SK-N-SH (cell line): ENCODE measurements at regions not wholly inside any gene's neighbourhood (a gene's known extent, or its start where the extent isn't known, plus 50 kb on each side); places are given as distances from the start of the nearest gene placed in this dataset.

Source experiments
- CTCF ChIA-PET: fragments of 300-600, 350-600 bp; formaldehyde crosslinking; extraction: SDS; loops from one replicate; lab custom pipeline; 2021; lab: Yijun Ruan, JAX
- POLR2A ChIA-PET: fragments of 350-600 bp; sonication (Branson Sonifier 250); formaldehyde crosslinking; extraction: SDS; loops from one replicate; lab custom pipeline; 2020; ENCODE audit warnings: antibody characterized with exemption, inconsistent platforms; lab: Yijun Ruan, JAX
- DNase-seq: peaks from one replicate; pipeline ENCODE4 v3.0.0; 2012
- H2AFZ ChIP-seq: fragments of 200-600 bp; sonication (generic); 2 replicates; pipeline ENCODE4 v1.8.1; 2016; ENCODE audit warnings: antibody characterized with exemption, mild to moderate bottlenecking, low read depth
- H3F3A ChIP-seq: fragments of 200-600 bp; sonication (generic); replicated peaks from 2 replicates; pipeline ENCODE3; 2016; ENCODE audit warnings: antibody characterized with exemption, mild to moderate bottlenecking; ENCODE audit not compliant: insufficient read depth
- H3K27ac ChIP-seq, 2 experiments: fragments of 200-500 bp in 1 of 2; fragments of 200-600 bp in 1 of 2; sonication (Bioruptor generic) in 1 of 2; sonication (generic), shearing (Covaris generic) in 1 of 2; 2 replicates each; pipeline versions ENCODE4 v1.5.1 to v1.6.1; 2014 to 2016; ENCODE audit warnings: low read depth in 2 of 2, inconsistent platforms in 1 of 2, low read length in 1 of 2, mild to moderate bottlenecking in 1 of 2, mixed read lengths in 1 of 2
- H3K27me3 ChIP-seq: fragments of 200-600 bp; sonication (generic), shearing (Covaris generic); 2 replicates; pipeline ENCODE4 v1.6.1; 2016; ENCODE audit warnings: mixed run types; ENCODE audit not compliant: insufficient read depth
- H3K36me3 ChIP-seq, 2 experiments: fragments of 200-500 bp in 1 of 2; fragments of 200-600 bp in 1 of 2; sonication (Bioruptor generic) in 1 of 2; sonication (generic) in 1 of 2; replicated peaks in 1 of 2; 2 replicates each; pipeline versions ENCODE3 to v1.5.1; 2014 to 2016; ENCODE audit warnings: low read length in 1 of 2, mild to moderate bottlenecking in 1 of 2; ENCODE audit not compliant: insufficient read depth in 2 of 2, control insufficient read depth in 1 of 2
- H3K4me1 ChIP-seq, 2 experiments: fragments of 200-500 bp in 1 of 2; fragments of 200-600 bp in 1 of 2; sonication (Bioruptor generic) in 1 of 2; sonication (generic), shearing (Covaris generic) in 1 of 2; 2 replicates each; pipeline versions ENCODE4 v1.5.1 to v1.6.1; 2014 to 2016; ENCODE audit warnings: low read depth in 1 of 2, low read length in 1 of 2, mixed run types in 1 of 2; ENCODE audit not compliant: insufficient read depth in 2 of 2, control insufficient read depth in 1 of 2
- H3K4me2 ChIP-seq: fragments of 200-600 bp; sonication (generic), shearing (Covaris generic); 2 replicates; pipeline ENCODE4 v1.6.1; 2017; ENCODE audit warnings: mixed run types
- H3K4me3 ChIP-seq, 2 experiments: fragments of 200-500 bp in 1 of 2; fragments of 200-600 bp in 1 of 2; sonication (Bioruptor generic) in 1 of 2; sonication (generic), shearing (Covaris generic) in 1 of 2; 2 replicates each; pipeline versions ENCODE4 v1.5.1 to v1.8.1; 2014 to 2016; ENCODE audit warnings: low read depth in 2 of 2, inconsistent platforms in 1 of 2, low read length in 1 of 2, mild to moderate bottlenecking in 1 of 2, mixed read lengths in 1 of 2, moderate library complexity in 1 of 2
- H3K79me2 ChIP-seq: fragments of 200-600 bp; sonication (generic); 2 replicates; pipeline ENCODE4 v1.8.1; 2017; ENCODE audit warnings: mild to moderate bottlenecking; ENCODE audit not compliant: insufficient read depth
- H3K9ac ChIP-seq: fragments of 200-600 bp; sonication (generic); 2 replicates; pipeline ENCODE4 v1.6.1; 2017; ENCODE audit warnings: mixed run types
- H3K9me2 ChIP-seq: fragments of 200-600 bp; sonication (generic); 2 replicates; pipeline ENCODE4 v1.6.1; 2017; ENCODE audit warnings: mixed run types
- H3K9me3 ChIP-seq: fragments of 200-600 bp; sonication (generic); 2 replicates; pipeline ENCODE4 v1.6.1; 2017; ENCODE audit warnings: mixed run types, mild to moderate bottlenecking, moderate library complexity
- H4K20me1 ChIP-seq: fragments of 200-600 bp; sonication (generic); 2 replicates; pipeline ENCODE4 v1.6.1; 2017; ENCODE audit warnings: mild to moderate bottlenecking, mixed run types; ENCODE audit not compliant: insufficient read depth
- CHD2 ChIP-seq: fragments of 150-350 bp; IDR thresholded peaks from 2 replicates; pipeline ENCODE4 v1.6.1; 2018; ENCODE audit warnings: low read length; ENCODE audit not compliant: partially characterized antibody
- CTCF ChIP-seq: fragments of 200-600 bp; sonication (generic); IDR thresholded peaks from 2 replicates; pipeline ENCODE4 v1.6.1; 2017; ENCODE audit warnings: antibody characterized with exemption, mild to moderate bottlenecking, moderate library complexity
- ELF1 ChIP-seq: IDR thresholded peaks from 2 replicates; pipeline ENCODE4 v1.4.0; 2012
- FOXM1 ChIP-seq: IDR thresholded peaks from 2 replicates; pipeline ENCODE4 v1.4.0; 2012; ENCODE audit warnings: low read depth, mild to moderate bottlenecking
- GATA2 ChIP-seq: sonication (generic); formaldehyde crosslinking; IDR thresholded peaks from 2 replicates; pipeline ENCODE4 v1.5.0; 2020; ENCODE audit warnings: mild to moderate bottlenecking, missing genetic modification reagents
- IRF3 ChIP-seq: fragments of 150-350 bp; IDR thresholded peaks from 2 replicates; pipeline ENCODE4 v1.6.1; 2016; ENCODE audit warnings: mild to moderate bottlenecking, low read depth, low read length
- JUND ChIP-seq: IDR thresholded peaks from 2 replicates; pipeline ENCODE4 v1.4.0; 2012
- MAX ChIP-seq: IDR thresholded peaks from 2 replicates; pipeline ENCODE4 v1.4.0; 2012; ENCODE audit warnings: low read depth
- MEF2A ChIP-seq: IDR thresholded peaks from 2 replicates; pipeline ENCODE4 v1.4.0; 2012; ENCODE audit warnings: low read depth, borderline replicate concordance
- NFIC ChIP-seq: IDR thresholded peaks from 2 replicates; pipeline ENCODE4 v1.4.0; 2012; ENCODE audit warnings: borderline replicate concordance
- RCOR1 ChIP-seq: fragments of 150-350 bp; IDR thresholded peaks from 2 replicates; pipeline ENCODE4 v1.6.1; 2017; ENCODE audit warnings: antibody characterized with exemption, low read length
- REST ChIP-seq: IDR thresholded peaks from 2 replicates; pipeline ENCODE4 v1.6.1; 2012; ENCODE audit warnings: mild to moderate bottlenecking, low read depth, low read length, moderate library complexity
- RFX5 ChIP-seq: IDR thresholded peaks from 2 replicates; pipeline ENCODE4 v1.6.1; 2012; ENCODE audit warnings: mild to moderate bottlenecking, improper control_type of control experiment, low read length
- SMC3 ChIP-seq: IDR thresholded peaks from 2 replicates; pipeline ENCODE4 v1.6.1; 2012; ENCODE audit warnings: low read depth, low read length, improper control_type of control experiment
- YY1 ChIP-seq: IDR thresholded peaks from 2 replicates; pipeline ENCODE4 v1.4.0; 2012; ENCODE audit warnings: low read depth, mild to moderate bottlenecking
- ZBTB33 ChIP-seq: IDR thresholded peaks from 2 replicates; pipeline ENCODE4 v1.4.0; 2012; ENCODE audit warnings: low read depth, borderline replicate concordance
- WGBS: methylation state at CpG from one replicate; pipeline ENCODE4 v1.1.6; 2017; ENCODE audit warnings: low lambda C conversion rate; 5-methylcytosine and 5-hydroxymethylcytosine counted together

GRCh38 chr5:98218838-98219237 is 554.6 kb upstream of the RGMB start:
- no peak overlapping the region for H3K9ac ChIP-seq
- H3K9me3 ChIP-seq = no peaks in the 10 kb centered on the region
- no peaks in the 10 kb centered on the region for H3K27me3 ChIP-seq
- no peak for DNase-seq
- H4K20me1 ChIP-seq = no peaks in the 10 kb centered on the region
- no peak for TF ChIP-seq SMC3
- no peak for TF ChIP-seq RFX5
- TF ChIP-seq YY1 = no peak
- TF ChIP-seq FOXM1 = no peak
- TF ChIP-seq REST = no peak
- TF ChIP-seq IRF3 = no peak
- no peak for TF ChIP-seq ZBTB33
- no peak for TF ChIP-seq MAX
- TF ChIP-seq ELF1 = no peak
- no peak for TF ChIP-seq CHD2
- no peak for TF ChIP-seq NFIC
- no peak for TF ChIP-seq RCOR1
- TF ChIP-seq GATA2 = no peak
- TF ChIP-seq JUND = no peak
- no peak for TF ChIP-seq MEF2A
- TF ChIP-seq CTCF = no peak
- no peak overlapping the region for H3K4me2 ChIP-seq
- no peaks in the 10 kb centered on the region for H3K9me2 ChIP-seq
- H3K27ac ChIP-seq = no peak overlapping the region
- H3F3A ChIP-seq = peaks cover 8% of the 10 kb centered on the region
- ChIA-PET CTCF (no interaction called here), POLR2A (no interaction called here)
- no peaks in the 10 kb centered on the region for H3K36me3 ChIP-seq
- H3K4me1 ChIP-seq = peaks cover 0 to 5% of the 10 kb centered on the region in 2 experiments; a peak in 1 of 4 replicates
- H3K4me3 ChIP-seq = no peak overlapping the region
- no peak overlapping the region for H2AFZ ChIP-seq
- 77% methylated on average over 2 of the region's 2 CpGs for WGBS
- H3K79me2 ChIP-seq = no peaks in the 10 kb centered on the region
